Right forelimb (tissue), 1 donor: ENCODE measurements at regions not wholly inside any gene's neighbourhood (a gene's known extent, or its start where the extent isn't known, plus 50 kb on each side); places are given as distances from the start of the nearest gene placed in this dataset.
"Not testable (repeated sequence)": the region's sequence is repeated elsewhere in the genome, so short reads cannot be mapped to it uniquely, and the experiment has no call there.

Source experiments
- DNase-seq: peaks from one replicate; pipeline ENCODE4 v3.0.0-alpha.2; 2018

DNA sequence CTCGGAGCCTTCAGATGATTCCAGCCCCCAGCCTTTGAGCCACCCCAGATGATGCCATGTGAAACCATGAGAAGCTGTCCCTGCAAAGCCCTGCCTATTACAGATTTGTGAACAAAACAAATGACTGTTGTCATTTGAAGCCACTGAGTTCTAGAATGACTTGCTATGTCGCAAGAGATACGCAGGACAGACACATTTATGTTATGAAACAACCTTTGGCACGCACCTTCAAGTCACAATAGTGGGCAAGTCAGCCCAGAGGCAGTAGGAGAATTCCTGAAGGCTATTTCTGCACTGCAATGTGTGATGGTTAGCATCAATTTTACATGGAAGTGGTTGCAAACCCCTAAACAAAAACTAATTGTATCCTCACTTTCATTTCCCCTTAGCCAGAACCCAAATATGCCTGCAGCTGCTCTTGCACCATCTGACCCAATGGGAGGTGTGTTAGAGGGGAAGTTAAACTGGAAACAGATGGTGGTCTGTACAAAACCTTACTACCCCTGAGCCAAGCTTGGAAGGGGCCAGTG is 174.4 kb upstream of the ATP6AP2 start:
- DNase-seq, result no peak

DNA sequence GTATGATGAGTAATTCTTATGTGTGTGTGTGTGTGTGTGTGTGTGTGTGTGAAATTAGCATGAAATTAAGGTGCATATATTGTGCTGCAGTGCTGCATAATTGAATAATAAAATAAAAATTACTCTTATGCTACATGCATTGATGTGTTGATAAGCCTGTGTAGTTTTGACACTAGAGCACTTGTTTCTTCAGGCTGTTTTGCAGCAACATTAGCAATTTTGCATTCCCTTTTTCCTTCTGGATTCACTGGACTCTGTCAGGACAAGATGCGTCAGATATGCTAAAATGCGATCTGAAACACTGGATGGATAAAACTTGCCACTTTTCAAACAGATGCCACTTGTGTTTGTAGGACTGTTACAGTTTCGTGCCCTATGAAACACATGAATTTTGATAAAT is 175.4 kb upstream of the ATP6AP2 start:
- DNase-seq, result no peak

DNA sequence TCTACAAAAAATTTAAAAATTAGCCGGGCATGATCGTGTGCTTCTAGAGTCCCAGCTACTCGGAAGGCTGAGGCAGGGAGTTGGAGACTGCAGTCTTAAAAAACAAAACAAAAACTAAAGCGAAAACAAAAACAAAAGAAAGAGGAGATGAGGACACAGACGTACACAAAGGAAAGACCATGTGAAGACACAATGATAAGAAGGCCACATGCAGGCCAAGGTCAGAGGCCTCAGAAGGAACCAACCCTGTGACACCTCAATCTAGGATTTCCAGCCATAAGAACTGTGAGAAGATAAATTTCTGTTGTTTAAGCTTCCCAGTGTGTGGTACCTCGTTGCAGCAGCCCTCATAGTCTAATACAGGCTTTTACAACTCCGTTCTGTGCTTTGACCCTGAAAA is 177.0 kb upstream of the ATP6AP2 start:
- DNase-seq, result no peak

DNA sequence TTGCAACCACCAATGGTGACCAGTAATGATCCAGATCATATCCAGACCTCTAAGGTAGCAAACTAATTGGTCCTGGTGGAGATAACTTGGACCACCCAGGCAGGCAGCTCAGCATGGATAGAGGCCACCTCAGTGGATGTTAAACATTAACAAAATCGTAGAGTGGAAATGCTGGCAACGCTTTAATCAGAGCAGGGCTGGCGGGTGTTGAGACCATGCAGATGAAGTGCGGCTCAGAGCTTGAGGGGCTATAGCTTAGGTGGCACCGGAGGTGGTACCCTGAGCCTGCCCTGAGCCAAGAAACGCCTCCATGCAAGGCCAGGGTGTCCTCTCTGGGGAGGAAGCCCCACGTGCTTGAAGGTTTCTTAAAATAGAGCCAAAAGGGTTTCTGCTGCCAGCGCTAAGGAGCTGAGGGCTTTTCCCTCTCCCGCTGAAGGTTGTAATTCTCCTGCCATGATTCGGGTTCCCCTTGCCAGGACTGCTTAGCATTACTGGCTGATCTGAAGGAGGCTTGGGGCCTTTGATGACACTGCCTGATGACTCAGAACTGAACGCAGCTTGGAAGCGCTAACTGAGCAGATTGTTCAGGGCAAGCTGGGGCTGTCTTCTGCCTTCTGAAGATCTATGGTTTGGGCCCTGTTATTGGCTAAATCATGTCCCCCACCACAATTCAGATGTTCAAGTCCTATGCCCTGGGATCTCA is 177.8 kb upstream of the ATP6AP2 start:
- no peak for DNase-seq

DNA sequence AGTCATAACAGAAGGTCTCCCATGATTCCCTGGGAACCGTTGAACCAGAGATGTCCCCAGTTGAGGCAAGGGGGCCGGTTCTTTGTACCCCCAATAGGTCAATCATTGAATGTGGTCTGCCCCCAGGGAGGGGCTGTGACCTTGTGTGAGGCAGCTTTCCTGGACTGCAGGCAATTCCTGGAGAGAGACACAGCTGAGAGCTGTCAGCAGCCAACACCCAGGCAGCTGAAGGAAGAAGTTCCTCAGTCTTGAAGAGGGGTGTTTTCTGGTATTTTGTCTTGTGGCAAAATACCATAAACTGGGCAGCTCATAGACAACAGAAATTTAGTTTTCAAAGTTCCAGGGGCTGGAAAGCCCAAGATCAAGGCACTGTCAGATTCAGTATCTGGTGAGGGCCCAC is 185.7 kb upstream of the ATP6AP2 start:
- no peak for DNase-seq

DNA sequence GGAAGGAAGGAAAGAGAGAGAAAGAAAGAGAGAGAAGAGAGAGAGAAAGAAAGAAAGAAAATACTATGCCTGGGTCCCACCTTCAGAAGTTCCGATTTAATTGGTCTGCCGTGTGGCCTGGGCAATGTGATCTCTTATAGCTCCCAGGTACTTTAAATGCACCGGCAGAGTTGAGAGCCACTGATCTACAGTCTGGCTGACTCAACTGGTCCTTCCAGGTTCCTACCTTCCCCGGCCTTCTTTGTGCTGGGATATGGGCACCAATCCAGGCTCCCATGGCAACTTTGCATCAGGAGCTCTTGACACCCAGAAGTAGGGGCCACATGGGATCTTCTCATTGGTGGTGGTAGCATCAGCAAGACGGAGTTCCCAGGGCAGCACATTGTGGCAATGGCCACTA is 186.5 kb upstream of the ATP6AP2 start:
- DNase-seq, result no peak

DNA sequence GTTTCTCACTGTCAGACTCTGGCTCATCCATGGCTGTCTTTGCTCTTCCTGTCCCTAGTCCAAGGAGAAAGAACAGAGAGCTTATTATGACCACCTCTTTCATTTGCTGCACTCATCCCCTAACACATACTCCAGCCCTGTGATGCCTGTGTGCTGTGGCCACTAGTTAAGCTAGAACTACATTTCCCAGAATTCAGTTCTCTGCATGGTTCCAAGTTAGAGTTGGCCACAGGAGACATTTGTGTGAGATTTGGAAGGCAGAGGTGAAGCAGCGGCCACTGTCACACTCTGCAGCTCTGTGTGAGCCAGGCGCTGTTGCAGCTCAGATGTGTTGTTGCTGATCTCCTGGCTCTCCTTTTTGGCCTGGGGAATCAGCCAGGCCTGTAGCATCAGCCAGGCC is 188.2 kb upstream of the ATP6AP2 start:
- no peak for DNase-seq

DNA sequence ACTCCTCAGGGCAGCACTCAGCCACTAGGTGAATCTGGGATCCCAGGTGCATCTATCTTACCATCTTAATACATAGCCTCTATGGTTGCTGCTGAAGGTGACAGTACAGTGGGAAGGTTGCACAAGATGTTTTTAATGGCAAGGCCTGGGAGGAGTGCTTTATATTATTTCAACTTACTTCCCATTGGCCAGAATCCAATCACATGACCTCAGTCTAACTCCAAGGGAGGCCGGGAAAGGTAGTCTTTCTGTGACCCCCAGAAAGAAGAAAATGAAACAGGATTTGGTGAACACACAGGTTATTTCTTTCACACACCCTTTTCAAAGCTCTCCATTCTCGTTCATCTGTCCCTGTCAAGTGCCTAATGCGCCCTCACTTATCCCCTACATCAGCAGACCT is 189.1 kb upstream of the ATP6AP2 start:
- no peak for DNase-seq

DNA sequence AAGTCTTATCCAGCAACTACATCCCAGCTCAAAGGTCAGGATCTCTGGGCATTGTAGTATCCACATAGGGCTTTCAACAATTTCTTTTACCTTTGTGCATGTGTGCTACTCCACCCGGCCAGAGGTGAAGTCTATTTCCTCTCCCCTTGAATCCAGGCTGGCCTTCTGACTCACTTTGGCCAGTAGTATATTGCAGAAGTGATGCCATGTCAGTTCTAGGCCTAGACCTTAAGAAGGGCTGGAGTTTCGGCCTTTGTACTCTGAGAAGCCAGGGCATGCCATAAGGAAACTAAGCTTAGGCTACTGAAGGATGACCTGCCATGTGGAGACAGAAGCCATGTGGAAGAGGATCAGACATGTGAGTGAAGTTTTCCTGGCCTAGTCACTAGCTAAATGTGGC is 191.2 kb upstream of the ATP6AP2 start:
- no peak for DNase-seq

DNA sequence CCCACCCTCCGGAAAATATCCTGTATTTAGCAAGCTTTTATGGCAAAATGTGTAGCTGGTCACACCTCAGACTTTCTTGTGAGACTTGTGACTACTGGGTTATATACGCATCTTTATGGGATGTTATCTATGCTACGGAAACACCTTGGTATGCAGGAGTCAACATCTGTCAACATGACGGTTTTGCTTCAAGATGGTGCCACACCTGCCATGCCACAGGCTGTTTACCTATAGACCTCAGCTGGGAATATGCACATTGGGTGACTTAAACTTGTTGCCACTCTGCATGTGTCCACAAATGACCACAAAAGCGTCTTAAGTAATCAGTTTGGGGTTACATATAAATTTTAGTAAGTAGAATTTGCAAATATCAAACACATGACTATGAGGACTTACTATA is 192.3 kb upstream of the ATP6AP2 start:
- no peak for DNase-seq

DNA sequence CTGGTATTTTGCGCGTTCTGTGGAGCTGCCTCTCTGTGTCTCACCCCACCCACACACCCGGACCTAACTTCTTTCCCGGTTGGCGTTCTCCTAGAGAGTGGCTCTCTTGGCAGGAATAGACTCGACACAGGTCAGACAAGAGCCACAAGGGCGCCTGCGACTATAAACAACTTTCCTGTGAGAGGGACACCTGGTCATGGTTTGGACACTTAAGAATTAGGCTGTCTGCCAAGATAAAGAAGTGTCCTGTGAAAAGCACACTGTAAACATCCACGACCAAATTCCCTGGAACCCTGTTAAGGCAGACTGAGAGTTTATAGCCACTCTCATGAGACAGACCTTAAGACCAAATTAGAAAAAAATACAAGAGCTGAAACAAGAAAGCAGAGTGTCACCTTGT is 192.9 kb upstream of the ATP6AP2 start:
- DNase-seq, result not testable (repeated sequence)

DNA sequence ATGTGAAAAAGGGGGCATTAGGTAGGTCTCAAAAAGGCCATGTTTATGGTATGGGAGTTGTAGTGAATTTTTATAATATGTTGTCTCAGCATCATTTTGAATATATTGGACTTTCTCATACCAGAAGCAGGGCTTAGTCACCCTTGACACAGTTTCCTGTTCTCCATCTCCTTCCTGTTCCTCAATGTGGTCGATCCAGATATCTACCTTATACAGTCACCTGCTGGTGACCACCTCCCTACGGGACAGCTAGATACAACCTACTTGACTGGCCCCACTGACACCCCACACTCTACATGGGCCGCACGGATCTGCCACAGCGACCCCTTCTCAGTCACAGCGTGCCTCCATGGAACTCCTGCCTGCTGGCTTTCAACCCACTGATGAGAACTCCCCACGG is 193.5 kb upstream of the ATP6AP2 start:
- DNase-seq, result not testable (repeated sequence)

DNA sequence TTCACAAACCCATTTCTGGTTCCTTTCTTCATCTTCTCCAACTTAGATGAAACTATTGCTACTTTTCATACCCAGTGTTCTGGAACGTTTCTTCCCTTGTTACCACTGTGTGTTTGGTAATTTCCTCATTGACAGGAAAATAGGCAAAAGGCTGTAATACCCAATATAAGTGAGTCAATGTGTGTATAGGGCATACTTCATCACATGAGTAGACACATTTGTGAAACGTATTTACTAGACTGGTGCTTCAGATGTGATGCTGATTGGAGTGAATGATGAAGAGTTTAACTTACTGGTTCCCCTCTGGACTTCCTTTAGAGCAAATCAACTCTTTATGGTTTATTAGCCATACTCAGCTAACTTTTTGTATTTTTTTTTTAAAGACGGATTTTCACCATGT is 195.1 kb upstream of the ATP6AP2 start:
- no peak for DNase-seq

DNA sequence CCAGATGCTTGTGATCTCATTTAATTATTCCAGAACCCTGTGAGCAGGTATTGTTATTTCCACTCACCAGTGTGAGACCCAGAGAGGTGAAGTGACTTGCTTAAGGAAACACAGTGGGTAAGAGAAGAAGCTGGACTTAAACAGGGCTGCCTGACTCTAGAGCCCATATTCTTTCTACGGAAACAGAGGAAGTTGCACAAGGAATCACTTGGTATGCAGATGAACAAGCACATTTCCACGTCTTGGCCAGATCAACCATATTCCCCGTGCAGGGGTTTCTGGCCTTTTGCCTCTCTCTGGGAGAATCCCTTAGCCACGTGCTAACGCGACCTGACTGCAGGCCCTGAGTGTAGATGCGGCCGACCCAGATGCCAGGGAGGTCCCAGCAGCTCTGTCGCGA is 195.5 kb upstream of the ATP6AP2 start:
- DNase-seq, result no peak

DNA sequence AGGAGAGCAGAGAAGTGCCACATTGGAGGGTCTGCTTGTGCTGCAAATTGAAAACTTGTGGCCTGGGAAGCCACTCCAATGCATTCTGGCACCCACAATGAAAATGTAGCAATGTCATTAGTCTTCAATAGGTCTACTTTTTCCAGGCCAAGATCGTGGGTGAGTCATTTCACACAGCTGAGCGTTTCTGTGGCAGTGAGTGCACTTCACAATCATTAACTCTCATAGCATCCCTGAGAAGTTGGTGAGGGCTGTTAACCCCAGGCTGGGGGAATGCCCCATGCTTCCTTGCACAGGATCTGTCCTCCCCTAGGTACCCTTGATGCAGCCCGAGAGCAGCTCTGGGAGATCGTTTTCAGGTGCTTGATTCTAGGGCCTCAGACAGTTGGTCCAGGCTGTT is 196.8 kb upstream of the ATP6AP2 start:
- no peak for DNase-seq

DNA sequence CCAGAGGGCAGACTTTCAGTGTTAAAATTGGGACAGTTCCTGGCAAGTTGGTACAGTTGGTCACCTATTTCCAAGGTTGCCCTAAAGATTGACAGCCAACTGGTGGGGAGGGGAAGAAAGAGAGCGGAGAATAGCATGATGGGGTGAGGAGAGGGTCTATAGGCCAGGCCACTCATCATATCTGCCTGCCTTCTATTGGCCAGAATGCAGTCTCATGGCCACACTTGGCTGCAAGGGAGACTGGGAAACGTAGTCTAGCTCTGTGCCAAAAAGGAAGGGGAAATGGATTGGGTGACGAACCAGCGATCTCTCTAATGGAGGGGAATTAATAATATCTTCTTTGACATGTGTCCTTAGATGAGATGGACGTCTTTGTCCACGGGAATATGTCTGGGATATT is 197.4 kb upstream of the ATP6AP2 start:
- DNase-seq, result no peak

DNA sequence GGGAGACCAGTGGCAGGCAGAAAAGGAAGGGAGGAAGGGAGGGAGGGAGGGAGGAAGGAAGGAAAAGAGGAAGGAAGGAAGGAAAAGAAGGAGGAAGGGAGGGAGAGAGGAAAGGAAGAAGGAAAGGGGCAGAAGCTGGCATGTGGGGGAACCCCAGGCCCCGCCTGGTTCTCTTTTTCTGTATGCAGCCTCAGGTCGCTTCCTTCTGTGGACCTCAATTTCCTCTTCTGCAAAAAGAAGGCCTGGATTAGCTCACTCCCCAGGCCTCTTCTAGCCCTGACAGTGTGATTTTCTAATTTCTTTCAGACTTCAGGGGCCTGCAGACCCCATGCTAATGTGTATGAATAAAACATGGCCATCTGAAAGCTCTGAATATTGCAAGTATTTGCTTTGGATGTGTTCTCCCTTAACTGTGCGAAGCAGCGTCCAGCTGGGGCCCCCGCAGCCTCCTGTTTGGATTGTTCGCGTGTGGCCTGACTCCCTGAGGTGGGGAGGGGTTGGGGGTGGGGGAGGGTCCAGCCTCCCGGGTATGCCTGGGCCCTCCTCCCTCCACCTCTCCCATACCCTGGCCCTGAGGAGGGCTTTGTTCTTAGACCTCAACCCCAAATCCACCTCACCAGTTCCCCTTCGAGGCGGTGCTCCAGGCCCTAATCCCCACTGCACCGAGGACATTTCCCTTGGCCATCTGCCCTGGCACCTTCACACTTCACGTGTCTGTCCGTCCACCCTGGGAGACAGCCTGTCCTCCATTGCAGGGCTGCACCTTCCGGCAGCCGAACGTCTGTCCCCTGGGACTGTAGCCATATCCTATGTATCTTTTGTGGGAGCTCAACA is 199.9 kb upstream of the ATP6AP2 start:
- no peak for DNase-seq

DNA sequence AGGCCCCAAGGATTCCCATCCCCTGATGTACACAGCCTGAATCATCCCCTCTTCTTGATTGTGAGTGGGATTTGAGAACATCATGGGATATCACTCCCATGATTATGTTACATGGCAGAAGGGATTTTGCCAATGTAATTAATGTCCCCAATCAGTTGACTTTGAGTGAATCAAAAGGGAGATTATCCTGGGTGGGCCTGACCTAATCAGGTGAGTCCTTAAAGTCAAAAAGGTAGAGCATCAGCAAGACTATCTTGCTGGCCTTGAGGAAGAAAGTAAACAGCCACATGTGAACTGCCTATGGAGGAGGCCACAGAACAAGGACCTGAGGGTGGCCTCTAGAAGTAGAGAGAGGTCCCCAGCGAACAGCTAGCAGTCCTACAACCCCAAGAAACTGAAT is 203.1 kb upstream of the ATP6AP2 start:
- no peak for DNase-seq

DNA sequence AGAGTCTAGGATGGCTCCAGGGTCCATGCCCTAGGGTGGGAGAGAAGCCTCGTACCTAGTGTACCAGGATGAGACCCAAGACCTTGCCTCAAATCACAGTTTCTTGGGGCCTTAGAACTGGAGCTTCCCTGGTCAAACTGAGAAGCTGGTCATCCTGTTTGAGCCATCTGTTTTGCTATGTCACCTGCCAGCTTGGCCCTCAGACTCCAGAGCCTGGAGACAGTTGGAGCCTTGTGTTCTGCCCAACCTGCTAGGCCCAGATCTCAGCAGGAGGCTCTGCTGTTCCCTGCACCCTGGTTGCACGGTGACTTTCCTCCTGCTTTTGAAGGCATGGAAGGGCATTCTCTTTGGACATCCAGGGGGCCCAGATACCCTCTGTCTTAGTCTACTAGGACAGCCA is 206.3 kb upstream of the ATP6AP2 start:
- DNase-seq, result no peak

DNA sequence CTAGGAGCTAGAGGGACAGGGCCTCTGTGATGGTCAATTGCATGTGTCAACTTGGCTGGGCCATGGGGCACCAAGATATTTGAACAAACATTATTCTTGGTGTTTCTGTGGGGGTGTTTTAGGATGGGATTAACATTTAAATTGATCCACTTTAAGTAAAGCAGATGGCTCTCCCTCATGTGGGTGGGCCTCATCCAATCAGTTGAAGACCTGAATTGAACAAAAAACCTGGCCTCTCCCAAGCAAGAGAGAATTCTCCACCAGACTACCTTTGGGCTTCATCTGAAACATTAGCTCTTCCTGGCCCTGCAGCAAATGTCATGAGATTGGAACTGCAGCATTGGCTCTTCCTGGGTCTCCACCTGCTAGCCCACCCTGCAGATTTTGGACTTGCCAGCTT is 207.1 kb upstream of the ATP6AP2 start:
- no peak for DNase-seq

DNA sequence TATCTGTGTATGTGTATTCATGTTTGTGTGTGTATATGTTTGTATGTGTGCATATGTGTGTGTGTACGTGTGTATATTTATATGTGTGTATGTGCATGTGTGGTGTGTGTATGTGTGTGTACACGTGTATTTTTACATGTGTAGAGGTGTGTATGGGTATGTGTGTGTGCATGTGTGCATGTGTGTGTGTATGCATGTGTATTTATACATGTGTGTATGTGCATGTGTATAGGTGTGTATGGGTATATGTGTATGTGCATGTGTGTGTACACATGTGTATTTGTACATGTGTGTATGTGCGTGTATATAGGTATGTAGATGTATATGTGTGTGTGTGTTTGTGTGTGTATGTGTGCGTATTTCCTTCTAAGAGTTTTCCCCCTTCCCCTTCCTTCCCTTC is 207.7 kb upstream of the ATP6AP2 start:
- DNase-seq, result no peak

DNA sequence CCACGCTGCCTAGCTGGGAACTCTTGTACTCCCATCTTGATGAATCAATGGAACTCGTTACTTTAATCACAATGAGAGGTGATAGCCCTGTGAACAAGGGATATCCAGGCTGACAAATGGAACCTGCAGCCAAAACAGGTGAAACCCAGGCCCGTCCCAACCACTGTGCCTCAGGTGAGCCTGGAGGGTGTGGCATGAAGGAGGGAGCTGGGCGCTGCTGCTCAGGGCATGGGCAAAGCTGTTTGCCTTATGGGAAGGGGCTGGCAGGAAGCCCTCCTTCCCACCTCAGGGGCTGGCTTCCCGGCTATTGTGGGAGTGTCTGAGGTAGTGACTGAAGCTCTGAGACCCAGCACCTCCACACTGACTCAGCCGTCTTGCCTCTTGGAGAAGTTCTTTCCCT is 209.4 kb upstream of the ATP6AP2 start:
- no peak for DNase-seq

DNA sequence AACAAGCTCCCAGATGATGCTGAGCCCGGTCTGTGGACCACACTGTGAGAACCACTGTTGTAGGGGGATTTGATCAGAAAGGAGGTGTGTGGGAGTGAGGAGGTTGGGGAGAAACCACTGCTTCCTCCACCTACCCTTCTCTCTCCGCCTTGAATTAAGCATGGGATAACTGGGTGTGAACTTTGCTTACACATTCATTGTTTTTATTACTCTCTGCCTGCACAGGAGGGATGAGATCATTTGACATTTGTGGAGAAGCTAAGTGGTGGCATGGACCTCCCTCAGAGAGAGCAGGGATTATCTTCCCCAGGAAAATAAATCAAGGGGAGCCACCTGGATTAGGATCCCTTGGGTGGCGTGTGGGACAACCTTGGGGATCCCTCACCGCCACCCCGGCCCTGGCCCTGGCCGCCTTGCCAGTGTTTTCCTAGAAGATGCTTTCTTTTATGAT is 212.1 kb upstream of the ATP6AP2 start:
- DNase-seq, result no peak

DNA sequence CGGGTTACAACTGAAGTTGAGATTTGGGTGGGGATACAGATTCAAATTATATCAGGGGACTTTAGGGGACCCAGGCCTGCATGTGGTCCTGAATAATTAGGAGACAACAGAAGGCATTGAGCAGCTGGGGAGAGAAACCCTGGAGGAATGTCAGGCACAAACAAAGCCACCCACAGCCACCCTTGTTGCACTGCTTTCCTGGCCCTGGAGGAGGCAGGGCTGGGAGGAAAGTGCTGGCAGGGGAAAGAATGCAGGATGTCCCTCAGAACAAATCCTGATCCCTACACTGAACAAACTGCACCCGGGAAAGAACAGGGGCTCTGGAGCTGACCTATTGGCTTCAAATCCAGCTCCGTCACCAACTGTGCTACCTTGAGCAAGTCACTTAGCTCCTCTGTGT is 214.1 kb upstream of the ATP6AP2 start:
- DNase-seq, result no peak
